Stimulated activated CD8-positive, alpha-beta memory T cell treated with anti-CD3 and anti-CD28 coated beads, Interleukin-4, amount 100 ng/mL, for 1 hour (primary cell): ENCODE measurements at regions not wholly inside any gene's neighbourhood (a gene's known extent, or its start where the extent isn't known, plus 50 kb on each side); places are given as distances from the start of the nearest gene placed in this dataset.
"Not testable (repeated sequence)": the region's sequence is repeated elsewhere in the genome, so short reads cannot be mapped to it uniquely, and the experiment has no call there.

ENCODE experiments used
- DNase-seq, 2 donors: peaks; one replicate each; pipeline ENCODE4 v3.0.0-alpha.2; 2020; ENCODE audit warnings: low read depth in 2 of 2, low spot score in 1 of 2

- not testable (repeated sequence) for DNase-seq
Measured at GRCh38 chr18:39227769-39228168, 1662.2 kb upstream of the CELF4 start.

GRCh38 chr18:39225373-39225772 lies 1659.8 kb upstream of the CELF4 start:
- no peak for DNase-seq

- no peak for DNase-seq
Measured at GRCh38 chr18:39223283-39223682, 1657.7 kb upstream of the CELF4 start.

- DNase-seq: no peak
Measured at GRCh38 chr18:39215920-39216319, 1650.3 kb upstream of the CELF4 start.

- DNase-seq: no peak
Measured at GRCh38 chr18:39211461-39211860, 1645.9 kb upstream of the CELF4 start.

GRCh38 chr18:39209173-39209572 lies 1643.6 kb upstream of the CELF4 start:
- no peak for DNase-seq

GRCh38 chr18:39208729-39209128 lies 1643.1 kb upstream of the CELF4 start:
- DNase-seq: no peak

GRCh38 chr18:39208190-39208589 lies 1642.6 kb upstream of the CELF4 start:
- no peak for DNase-seq

GRCh38 chr18:39206398-39207103 lies 1641.0 kb upstream of the CELF4 start:
- not testable (repeated sequence) for DNase-seq

GRCh38 chr18:39205565-39206195 lies 1640.1 kb upstream of the CELF4 start:
- no peak for DNase-seq

GRCh38 chr18:39200153-39200552 lies 1634.6 kb upstream of the CELF4 start:
- no peak for DNase-seq

GRCh38 chr18:39199231-39199855 lies 1633.7 kb upstream of the CELF4 start:
- no peak for DNase-seq

- no peak for DNase-seq
Measured at GRCh38 chr18:39198376-39198775, 1632.8 kb upstream of the CELF4 start.

GRCh38 chr18:39191931-39192330 lies 1626.3 kb upstream of the CELF4 start:
- no peak for DNase-seq

GRCh38 chr18:39191058-39191457 lies 1625.5 kb upstream of the CELF4 start:
- no peak for DNase-seq

GRCh38 chr18:39190508-39190907 lies 1624.9 kb upstream of the CELF4 start:
- no peak for DNase-seq

GRCh38 chr18:39188278-39188677 lies 1622.7 kb upstream of the CELF4 start:
- no peak for DNase-seq

GRCh38 chr18:39186008-39186407 lies 1620.4 kb upstream of the CELF4 start:
- DNase-seq: no peak

GRCh38 chr18:39184176-39184575 lies 1618.6 kb upstream of the CELF4 start:
- no peak for DNase-seq

GRCh38 chr18:39178166-39178565 lies 1612.6 kb upstream of the CELF4 start:
- no peak for DNase-seq

GRCh38 chr18:39172695-39173421 lies 1607.3 kb upstream of the CELF4 start:
- no peak for DNase-seq

- DNase-seq: no peak
Measured at GRCh38 chr18:39168723-39169122, 1603.1 kb upstream of the CELF4 start.
